Bronchial epithelial cell (primary cell): ENCODE measurements at regions not wholly inside any gene's neighbourhood (a gene's known extent, or its start where the extent isn't known, plus 50 kb on each side); places are given as distances from the start of the nearest gene placed in this dataset.
"Not testable (repeated sequence)": the region's sequence is repeated elsewhere in the genome, so short reads cannot be mapped to it uniquely, and the experiment has no call there.

ENCODE experiments used
- DNase-seq: peaks from one replicate; pipeline ENCODE4 v3.0.0-alpha.2; 2010; ENCODE audit warnings: low read depth
- FAIRE-seq: peaks from 2 replicates; lab custom pipeline; 2011; peaks lifted over from hg19 to GRCh38; lab: Jason Lieb, UNC
- H3K27me3 ChIP-seq: 2 replicates; pipeline ENCODE4 v1.5.1; 2011; ENCODE audit warnings: low read length; ENCODE audit not compliant: control insufficient read depth, insufficient read depth
- H3K36me3 ChIP-seq: 2 replicates; pipeline ENCODE4 v1.5.1; 2011; ENCODE audit warnings: low read length; ENCODE audit not compliant: control insufficient read depth, insufficient read depth
- H3K4me3 ChIP-seq: 2 replicates; pipeline ENCODE4 v1.5.1; 2011; ENCODE audit warnings: mild to moderate bottlenecking, low read depth, low read length, control low read depth
- CTCF ChIP-seq: IDR thresholded peaks from 2 replicates; pipeline ENCODE4 v1.5.1; 2011; ENCODE audit warnings: mild to moderate bottlenecking, moderate library complexity, low read length, control low read depth, inconsistent platforms; ENCODE audit not compliant: insufficient read depth, severe bottlenecking

DNA sequence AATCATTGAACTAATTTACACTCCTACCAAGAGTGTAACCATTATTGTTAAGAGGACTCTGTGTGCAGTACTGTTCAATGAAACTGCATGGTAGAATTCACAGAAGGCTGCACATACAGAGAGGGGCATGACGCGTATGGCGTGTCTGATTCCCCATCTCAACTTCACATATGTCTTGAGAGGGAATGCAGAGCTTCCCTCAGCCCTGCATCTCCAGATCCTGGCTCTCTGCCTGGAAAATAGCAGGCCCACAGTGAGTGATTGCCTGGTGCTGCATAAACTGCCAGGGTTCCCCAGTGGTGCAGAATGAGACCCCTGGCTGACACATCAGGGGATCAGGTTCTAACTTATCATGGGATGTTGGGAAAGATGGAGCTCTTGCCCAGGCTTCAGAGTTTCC, 260.2 kb upstream of the ISX start:
- no peaks in the 10 kb centered on the region for H3K36me3 ChIP-seq
- no peak overlapping the region for H3K4me3 ChIP-seq
- FAIRE-seq, result no peak
- no peaks in the 10 kb centered on the region for H3K27me3 ChIP-seq
- DNase-seq, result no peak
- TF ChIP-seq CTCF, result no peak

DNA sequence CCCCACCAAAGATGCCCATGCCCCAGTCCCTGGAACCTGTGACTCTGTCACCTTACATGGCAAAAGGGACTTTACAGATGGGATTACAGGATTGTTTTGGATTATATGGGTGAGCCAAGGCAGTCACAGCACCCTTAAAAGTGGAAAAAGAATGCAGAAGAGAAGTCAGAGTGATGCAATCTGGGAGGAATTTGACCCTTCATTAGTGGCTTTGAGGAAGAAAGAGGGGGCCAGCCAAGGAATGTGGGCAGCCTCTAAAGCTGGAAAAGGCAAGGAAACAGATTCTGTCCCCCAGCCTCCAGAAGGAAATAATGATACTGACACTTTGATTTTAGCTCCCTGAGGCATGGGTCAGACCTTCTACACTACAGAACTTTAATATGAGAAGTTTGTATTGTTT, 257.3 kb upstream of the ISX start:
- no peak for FAIRE-seq

GRCh38 chr22:34812631-34813030, 253.3 kb upstream of the ISX start:
- no peak overlapping the region for H3K4me3 ChIP-seq
- no peaks in the 10 kb centered on the region for H3K27me3 ChIP-seq
- no peak for TF ChIP-seq CTCF
- no peak for FAIRE-seq
- H3K36me3 ChIP-seq, result no peaks in the 10 kb centered on the region
- DNase-seq, result peak; percentile 3

More for the DNA sequence above, 257.3 kb upstream of the ISX start:
- TF ChIP-seq CTCF, result no peak
- Histone ChIP-seq H3K36me3 (no peaks in the 10 kb centered on the region), H3K27me3 (no peaks in the 10 kb centered on the region), H3K4me3 (no peak overlapping the region)
- DNase-seq, result no peak

GRCh38 chr22:34814260-34815025, 251.5 kb upstream of the ISX start:
- Histone ChIP-seq H3K4me3 (no peak overlapping the region), H3K36me3 (no peaks in the 10 kb centered on the region), H3K27me3 (no peaks in the 10 kb centered on the region)
- DNase-seq (no peak), FAIRE-seq (no peak)
- no peak for TF ChIP-seq CTCF

GRCh38 chr22:34829485-34829884, 236.5 kb upstream of the ISX start:
- no peaks in the 10 kb centered on the region for H3K27me3 ChIP-seq
- no peak for FAIRE-seq
- H3K4me3 ChIP-seq, result no peak overlapping the region
- H3K36me3 ChIP-seq, result no peaks in the 10 kb centered on the region
- no peak for DNase-seq
- TF ChIP-seq CTCF, result no peak

DNA sequence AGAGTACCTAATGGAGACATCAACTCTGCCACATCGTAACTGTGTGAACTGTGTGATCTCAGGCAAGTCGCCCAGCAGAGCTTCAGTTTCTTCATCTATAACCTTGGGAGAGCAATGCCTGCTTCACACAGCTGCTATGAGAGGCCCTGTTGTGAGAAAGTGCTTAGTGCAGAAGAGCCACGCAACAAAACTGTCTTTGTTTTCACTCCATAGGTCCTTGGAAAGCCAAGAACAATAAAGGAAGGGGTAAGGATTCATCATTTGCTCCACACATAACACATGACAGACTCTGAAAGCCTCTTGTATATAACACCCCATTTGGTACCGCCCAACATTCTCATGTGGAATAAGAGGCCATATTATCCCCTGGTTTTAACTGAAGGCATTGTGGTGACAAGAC, 231.9 kb upstream of the ISX start:
- H3K27me3 ChIP-seq, result no peaks in the 10 kb centered on the region
- H3K4me3 ChIP-seq, result no peak overlapping the region
- DNase-seq (no peak), FAIRE-seq (no peak)
- no peaks in the 10 kb centered on the region for H3K36me3 ChIP-seq
- no peak for TF ChIP-seq CTCF

- H3K36me3 ChIP-seq, H3K27me3 ChIP-seq, H3K4me3 ChIP-seq, DNase-seq, FAIRE-seq: not testable (repeated sequence)
These were observed 231.4 kb upstream of the ISX start for GRCh38 chr22:34834541-34834940.
